ENCODE measurements at regions not wholly inside any gene's neighbourhood (a gene's known extent, or its start where the extent isn't known, plus 50 kb on each side); places are given as distances from the start of the nearest gene placed in this dataset.

DNA sequence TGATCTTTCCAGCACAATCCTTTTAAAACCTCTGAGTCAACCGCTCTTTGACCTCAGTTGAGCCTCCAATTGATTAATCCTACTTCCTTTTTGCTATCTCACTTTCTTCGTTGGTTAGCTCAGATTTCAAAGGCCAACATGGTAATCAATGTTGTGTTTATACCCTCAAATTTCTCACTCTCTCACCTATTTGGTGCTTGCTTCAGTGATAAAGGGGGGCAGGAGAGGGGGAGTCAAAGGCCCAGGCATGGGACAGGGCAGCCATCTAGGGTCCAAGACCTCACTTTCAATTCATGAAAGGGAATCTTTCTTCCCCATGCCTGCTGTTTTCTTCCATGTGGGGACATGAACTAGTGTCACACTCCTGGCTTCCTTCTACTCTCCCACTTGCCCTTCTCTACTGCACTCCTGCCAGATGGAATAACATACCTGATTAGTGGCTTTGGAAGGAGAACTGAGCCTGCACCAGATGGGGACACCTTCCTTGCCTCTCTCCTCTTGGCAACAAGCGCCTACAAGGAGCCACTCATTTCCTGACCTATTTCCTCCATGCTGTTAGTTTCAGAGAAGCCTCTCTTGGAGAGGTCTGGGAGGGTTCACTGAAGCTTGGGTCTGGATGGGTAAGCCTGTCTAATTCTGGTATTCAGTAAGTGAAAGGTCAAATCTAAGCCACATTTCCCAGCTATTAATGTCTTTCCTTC, 73.3 kb upstream of the ARHGAP29 start (continued):
- TF ChIP-seq FOXA3 (CRISPR knock-in tag; IDR thresholded peaks at IDR 0.05) (peak; percentile 49), NR2C2 (CRISPR knock-in tag; IDR thresholded peaks at IDR 0.05; ENCODE audit: borderline replicate concordance) (peak; percentile 62)
- TF ChIP-seq, protein P1, sequence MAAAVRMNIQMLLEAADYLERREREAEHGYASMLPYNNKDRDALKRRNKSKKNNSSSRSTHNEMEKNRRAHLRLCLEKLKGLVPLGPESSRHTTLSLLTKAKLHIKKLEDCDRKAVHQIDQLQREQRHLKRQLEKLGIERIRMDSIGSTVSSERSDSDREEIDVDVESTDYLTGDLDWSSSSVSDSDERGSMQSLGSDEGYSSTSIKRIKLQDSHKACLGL (CRISPR knock-in tag; IDR thresholded peaks at IDR 0.05) = no peak
- TF ChIP-seq, protein P2, sequence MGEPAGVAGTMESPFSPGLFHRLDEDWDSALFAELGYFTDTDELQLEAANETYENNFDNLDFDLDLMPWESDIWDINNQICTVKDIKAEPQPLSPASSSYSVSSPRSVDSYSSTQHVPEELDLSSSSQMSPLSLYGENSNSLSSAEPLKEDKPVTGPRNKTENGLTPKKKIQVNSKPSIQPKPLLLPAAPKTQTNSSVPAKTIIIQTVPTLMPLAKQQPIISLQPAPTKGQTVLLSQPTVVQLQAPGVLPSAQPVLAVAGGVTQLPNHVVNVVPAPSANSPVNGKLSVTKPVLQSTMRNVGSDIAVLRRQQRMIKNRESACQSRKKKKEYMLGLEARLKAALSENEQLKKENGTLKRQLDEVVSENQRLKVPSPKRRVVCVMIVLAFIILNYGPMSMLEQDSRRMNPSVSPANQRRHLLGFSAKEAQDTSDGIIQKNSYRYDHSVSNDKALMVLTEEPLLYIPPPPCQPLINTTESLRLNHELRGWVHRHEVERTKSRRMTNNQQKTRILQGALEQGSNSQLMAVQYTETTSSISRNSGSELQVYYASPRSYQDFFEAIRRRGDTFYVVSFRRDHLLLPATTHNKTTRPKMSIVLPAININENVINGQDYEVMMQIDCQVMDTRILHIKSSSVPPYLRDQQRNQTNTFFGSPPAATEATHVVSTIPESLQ (CRISPR knock-in tag; conservative IDR thresholded peaks at IDR 0.05) = no peak

DNA sequence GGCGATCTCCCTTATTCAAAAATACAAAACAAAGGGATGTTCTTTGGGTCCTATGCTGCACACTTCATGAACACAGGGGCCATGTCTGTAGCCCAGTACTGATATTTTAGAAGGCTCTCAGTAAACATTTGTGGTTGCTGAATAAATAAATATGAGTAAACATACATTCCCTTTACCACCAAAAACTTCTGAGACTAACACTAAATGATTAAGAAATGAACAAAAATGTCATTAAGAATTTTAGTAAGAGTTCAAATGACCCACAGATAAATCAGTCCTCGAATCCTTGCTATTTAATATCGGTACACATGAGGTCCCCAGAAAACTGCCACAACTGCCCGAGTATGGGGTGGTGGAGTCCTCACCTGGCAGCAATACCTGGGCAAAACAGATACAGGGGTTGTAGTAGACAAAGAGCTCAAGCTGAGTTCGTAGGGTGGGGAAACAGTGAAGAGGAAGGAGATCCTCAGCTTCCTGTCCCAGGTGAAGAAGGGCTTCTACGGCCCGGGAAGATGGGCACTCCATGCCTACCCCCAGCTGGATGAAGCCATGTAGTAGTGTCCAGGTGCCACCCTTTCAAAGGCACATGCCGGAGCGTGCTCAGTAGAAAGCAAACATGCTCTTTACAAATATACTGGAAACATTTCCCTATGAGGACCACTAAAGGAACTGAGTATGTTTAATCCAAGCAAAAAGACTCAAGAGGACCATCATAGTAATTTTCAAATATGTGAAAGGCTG, 72.6 kb upstream of the ARHGAP29 start:
- DNase-seq (ENCODE audit: low spot score) (no peak), ATAC-seq (peak; percentile 80), FAIRE-seq (no peak)
- CTCF ChIA-PET (ENCODE audit: low intra/inter-chr PET ratio, low total read pairs) = no interaction called here
- H3K27ac ChIP-seq (ENCODE audit: extremely low read length, insufficient read depth, low read length) = peak overlapping the region; percentile 75
- H3K4me2 ChIP-seq (ENCODE audit: low read depth, low read length) = peak overlapping the region; percentile 85
- 17% methylated on average over 9 of the region's 9 CpGs for WGBS (ENCODE audit: low lambda C conversion rate)
- H3K9me3 ChIP-seq (ENCODE audit: low read length) = no peaks in the 10 kb centered on the region
- intact Hi-C loops (cut with micrococcal nuclease; ENCODE audit: unreplicated experiment) (no loop called here), in situ Hi-C loops (cut with HindIII; ENCODE audit: extremely low pct_ligation_motif_present, low pct_unique_long_range_greater_than_20kb) (no loop called here)
- no peaks in the 10 kb centered on the region for H3K79me2 ChIP-seq (ENCODE audit: insufficient read depth, low read length)
- H4K20me1 ChIP-seq (ENCODE audit: insufficient read depth, low read length) = no peaks in the 10 kb centered on the region
- H3K4me3 ChIP-seq (replicated peaks in 1 of 3; ENCODE audit: insufficient read depth in 1 of 3, low read depth in 2 of 3, low read length in 3 of 3) = peak overlapping the region in 2 of 3 experiments; percentile 34 to 42; a peak in 3 of 6 replicates
- no TSS peak for BruUV-seq (replicated peaks)
- H3K27me3 ChIP-seq (ENCODE audit: control insufficient read depth in 1 of 2, insufficient read depth in 2 of 2, low read length in 2 of 2) = no peaks in the 10 kb centered on the region
- H3K36me3 ChIP-seq (replicated peaks in 1 of 2; ENCODE audit: control insufficient read depth in 1 of 2, insufficient read depth in 2 of 2, low read length in 2 of 2) = no peaks in the 10 kb centered on the region
- H2AFZ ChIP-seq (ENCODE audit: low read length) = no peak overlapping the region
- peak overlapping the region; percentile 58 for H3K9ac ChIP-seq (ENCODE audit: insufficient read depth, low read depth, low read length)
- H3K4me1 ChIP-seq (ENCODE audit: insufficient read depth, low read length) = peaks cover 71% of the 10 kb centered on the region
- POLR2A ChIA-PET = interaction anchor here (1.0 to 1.6 kb wide), 8 partner anchors 11 to 265 kb away, joined by 3 to 6 read pairs (median 4); partner anchors contain the start of gene ARHGAP29
- TF ChIP-seq ELF1 (CRISPR knock-in tag; IDR thresholded peaks at IDR 0.05) (no peak), ZMYM3 (CRISPR knock-in tag; IDR thresholded peaks at IDR 0.05) (no peak), PRPF4 (IDR thresholded peaks at IDR 0.05; ENCODE audit: low read depth, low read length, poor library complexity, severe bottlenecking) (no peak), ARID2 (CRISPR knock-in tag; IDR thresholded peaks at IDR 0.05; ENCODE audit: borderline replicate concordance) (peak; percentile 57; the same call in 1 of the 2 replicates), EED (CRISPR knock-in tag; IDR thresholded peaks at IDR 0.05) (no peak)
- TF ChIP-seq, protein P3, sequence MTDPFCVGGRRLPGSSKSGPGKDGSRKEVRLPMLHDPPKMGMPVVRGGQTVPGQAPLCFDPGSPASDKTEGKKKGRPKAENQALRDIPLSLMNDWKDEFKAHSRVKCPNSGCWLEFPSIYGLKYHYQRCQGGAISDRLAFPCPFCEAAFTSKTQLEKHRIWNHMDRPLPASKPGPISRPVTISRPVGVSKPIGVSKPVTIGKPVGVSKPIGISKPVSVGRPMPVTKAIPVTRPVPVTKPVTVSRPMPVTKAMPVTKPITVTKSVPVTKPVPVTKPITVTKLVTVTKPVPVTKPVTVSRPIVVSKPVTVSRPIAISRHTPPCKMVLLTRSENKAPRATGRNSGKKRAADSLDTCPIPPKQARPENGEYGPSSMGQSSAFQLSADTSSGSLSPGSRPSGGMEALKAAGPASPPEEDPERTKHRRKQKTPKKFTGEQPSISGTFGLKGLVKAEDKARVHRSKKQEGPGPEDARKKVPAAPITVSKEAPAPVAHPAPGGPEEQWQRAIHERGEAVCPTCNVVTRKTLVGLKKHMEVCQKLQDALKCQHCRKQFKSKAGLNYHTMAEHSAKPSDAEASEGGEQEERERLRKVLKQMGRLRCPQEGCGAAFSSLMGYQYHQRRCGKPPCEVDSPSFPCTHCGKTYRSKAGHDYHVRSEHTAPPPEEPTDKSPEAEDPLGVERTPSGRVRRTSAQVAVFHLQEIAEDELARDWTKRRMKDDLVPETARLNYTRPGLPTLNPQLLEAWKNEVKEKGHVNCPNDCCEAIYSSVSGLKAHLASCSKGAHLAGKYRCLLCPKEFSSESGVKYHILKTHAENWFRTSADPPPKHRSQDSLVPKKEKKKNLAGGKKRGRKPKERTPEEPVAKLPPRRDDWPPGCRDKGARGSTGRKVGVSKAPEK (CRISPR knock-in tag; IDR thresholded peaks at IDR 0.05; ENCODE audit: borderline replicate concordance) = no peak
- TF ChIP-seq, protein P4, sequence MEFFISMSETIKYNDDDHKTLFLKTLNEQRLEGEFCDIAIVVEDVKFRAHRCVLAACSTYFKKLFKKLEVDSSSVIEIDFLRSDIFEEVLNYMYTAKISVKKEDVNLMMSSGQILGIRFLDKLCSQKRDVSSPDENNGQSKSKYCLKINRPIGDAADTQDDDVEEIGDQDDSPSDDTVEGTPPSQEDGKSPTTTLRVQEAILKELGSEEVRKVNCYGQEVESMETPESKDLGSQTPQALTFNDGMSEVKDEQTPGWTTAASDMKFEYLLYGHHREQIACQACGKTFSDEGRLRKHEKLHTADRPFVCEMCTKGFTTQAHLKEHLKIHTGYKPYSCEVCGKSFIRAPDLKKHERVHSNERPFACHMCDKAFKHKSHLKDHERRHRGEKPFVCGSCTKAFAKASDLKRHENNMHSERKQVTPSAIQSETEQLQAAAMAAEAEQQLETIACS (CRISPR knock-in tag; IDR thresholded peaks at IDR 0.05) = no peak

Measured in HepG2 (cell line).